ENCODE measurements at regions not wholly inside any gene's neighbourhood (a gene's known extent, or its start where the extent isn't known, plus 50 kb on each side); places are given as distances from the start of the nearest gene placed in this dataset.
A peak's percentile ranks its signal among the peaks of the same experiment; 100 is the strongest.
"Not testable (repeated sequence)": the region's sequence is repeated elsewhere in the genome, so short reads cannot be mapped to it uniquely, and the experiment has no call there.

- DNase-seq = no peak
These were observed 724.7 kb upstream of the AUTS2 start for GRCh38 chr7:68873616-68874015.

DNA sequence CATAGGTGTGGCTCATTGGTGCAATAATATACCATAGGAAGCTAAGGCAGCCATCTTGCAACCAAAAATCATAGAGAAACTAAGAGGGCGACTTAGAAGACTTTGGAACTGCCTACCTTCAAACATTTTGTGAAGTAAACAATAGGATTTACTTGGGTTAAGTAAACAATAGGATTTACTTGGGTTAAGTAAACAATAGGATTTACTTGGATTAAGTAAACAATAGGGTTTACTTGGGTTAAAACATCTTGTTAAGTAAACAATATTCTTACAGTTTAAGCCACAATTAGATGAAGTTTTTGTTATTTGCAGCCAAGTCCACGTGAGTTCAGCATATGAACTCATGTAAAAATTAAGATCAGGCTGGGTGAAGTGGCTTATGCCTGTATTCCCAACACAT lies 722.4 kb upstream of the AUTS2 start:
- DNase-seq = no peak

GRCh38 chr7:68887116-68887515 lies 711.2 kb upstream of the AUTS2 start:
- not testable (repeated sequence) for DNase-seq

DNA sequence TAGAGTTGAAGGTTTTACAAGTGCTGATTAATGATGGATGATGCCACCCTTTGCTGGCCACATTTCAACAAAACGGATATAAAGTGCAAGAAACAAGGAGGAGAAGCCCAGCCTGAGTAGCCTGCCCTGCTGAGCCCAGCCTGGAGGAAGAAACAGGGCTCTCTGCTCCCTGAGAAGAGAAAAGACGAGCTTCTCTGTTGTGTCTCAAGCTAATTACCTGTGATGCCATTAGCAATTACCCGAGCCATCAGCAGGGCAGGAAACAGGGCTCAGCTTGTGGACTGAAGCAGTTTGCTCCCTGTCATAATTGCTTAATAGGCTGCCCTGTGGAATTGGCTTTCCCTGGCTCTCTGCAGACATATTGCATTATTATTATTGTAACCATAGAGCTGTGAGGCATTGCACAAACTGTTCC lies 709.3 kb upstream of the AUTS2 start:
- DNase-seq = no peak

DNA sequence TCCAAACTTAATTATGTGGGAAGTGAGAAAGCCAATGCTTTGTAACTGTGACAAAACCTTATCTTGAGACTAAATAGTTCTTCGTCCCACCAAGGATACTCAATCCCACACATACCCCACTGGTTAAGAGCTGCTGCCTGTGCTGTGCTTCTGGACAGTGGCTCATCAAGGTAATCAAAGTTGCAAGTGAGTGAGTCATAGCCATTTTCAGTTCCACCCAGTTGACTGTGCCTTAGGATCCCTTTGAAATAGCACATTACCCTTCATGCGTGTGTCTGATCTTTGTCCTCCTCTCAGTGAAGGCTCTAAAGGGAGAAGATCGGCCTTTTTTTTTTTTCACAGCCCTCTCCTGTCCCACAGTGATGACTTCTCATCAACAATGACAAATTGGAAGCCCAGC lies 706.0 kb upstream of the AUTS2 start:
- no peak for DNase-seq

- DNase-seq = no peak
These were observed 704.9 kb upstream of the AUTS2 start for GRCh38 chr7:68893411-68893810.

DNA sequence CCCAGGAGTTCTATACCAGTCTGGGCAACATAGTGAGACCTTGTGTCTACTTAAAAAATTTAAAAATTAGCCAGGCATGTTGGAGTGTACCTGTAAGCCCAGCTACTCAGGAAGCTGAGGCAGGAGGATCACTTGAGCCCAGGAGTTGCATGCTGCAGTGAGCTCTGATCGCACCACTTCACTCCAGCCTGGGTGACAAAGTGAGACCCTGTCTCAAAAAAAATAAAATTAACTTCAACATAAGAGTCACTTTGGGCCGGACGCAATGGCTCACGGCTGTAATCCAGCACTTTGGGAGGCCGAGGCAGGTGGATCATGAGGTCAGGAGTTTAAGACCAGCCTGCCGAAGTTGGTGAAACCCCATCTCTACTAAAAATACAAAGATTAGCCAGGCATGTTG lies 699.1 kb upstream of the AUTS2 start:
- not testable (repeated sequence) for DNase-seq

GRCh38 chr7:68900096-68900495 lies 698.2 kb upstream of the AUTS2 start:
- no peak for DNase-seq

DNA sequence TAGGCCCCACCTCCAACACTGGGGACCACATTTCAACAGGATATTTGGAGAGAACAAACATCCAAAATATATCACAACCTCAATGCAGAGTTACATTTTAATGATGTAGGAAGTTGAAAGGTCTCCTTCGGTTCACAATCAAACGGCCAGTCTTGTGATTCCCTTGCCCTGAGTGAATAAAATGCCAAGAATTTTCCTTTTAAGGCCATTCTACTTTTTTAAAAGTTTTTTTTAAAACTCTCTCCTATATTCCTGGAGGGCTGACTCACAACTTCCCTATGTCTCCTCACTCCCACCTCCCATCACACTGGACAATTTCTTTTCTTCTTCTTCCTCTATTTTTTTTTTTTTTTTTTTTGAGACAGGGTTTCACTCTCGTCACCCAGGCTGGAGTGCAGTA lies 693.6 kb upstream of the AUTS2 start:
- no peak for DNase-seq

DNA sequence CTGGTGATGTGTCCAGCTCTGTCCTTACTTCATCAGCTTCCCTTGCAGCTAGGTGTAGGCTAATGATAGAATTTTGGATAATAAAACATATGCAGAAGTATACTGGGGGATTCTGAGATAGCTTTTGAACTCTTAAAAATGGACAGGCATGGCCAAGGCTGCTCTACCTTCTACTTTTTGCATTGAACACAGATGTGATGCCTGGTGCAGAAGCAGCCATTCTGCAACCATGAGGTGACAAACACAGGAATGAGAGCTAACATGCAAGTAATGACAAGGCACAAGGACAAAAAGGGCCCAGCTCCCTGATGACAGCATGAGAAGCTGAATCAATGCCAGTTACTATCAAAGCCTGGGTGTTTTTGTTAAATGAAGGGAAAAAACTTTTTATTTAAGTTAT lies 686.5 kb upstream of the AUTS2 start:
- DNase-seq = no peak

- DNase-seq = peak; percentile 0 to 49
These were observed 684.3 kb upstream of the AUTS2 start for GRCh38 chr7:68914006-68914405.

DNA sequence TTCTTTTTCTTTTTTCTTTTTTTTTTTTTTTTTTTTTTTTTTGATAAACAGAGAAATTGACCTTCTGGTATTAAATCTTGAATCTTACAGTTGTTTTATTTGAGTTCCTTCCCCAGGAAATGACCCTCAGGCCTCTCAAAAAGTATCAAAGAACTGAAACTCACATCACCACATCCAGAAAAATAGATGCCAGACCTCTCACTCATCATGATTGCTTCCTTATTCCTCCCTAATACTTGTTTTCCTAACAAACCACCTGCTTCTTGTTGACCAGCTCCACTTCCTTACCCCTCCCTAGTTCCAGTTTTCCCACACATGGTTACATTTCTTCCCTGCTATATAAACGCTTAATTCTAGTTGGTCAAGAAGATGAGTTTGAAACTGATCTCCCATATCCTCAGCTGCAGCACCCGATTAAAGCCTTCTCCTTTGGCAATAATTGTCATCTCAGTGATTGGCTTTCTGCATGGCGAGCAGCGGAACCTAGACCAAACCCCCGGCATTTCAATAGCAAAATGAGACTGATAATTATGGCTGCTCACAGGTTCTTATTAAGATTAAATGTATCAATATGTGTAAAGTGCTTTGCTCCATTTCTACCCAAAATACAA lies 681.1 kb upstream of the AUTS2 start:
- DNase-seq = no peak

DNA sequence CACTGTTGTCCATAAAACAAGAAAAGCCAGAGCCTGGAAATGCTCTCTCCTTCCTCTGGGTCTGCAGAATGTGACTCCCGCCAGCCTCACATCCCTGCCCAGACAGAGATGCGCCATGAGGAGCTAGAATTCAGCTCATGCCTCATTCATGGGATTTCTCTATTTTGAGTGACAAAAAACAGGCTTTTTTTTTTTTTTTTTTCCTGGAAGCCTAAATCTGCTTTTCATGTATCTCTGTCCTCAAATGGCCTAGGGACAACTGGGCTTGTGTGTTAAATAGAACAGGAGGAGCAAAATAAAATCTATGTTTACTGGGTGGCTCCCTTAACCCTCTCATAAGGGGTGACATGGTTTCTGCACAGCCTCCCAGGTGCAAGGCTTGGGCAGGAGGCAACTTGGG lies 679.7 kb upstream of the AUTS2 start:
- DNase-seq = no peak

DNA sequence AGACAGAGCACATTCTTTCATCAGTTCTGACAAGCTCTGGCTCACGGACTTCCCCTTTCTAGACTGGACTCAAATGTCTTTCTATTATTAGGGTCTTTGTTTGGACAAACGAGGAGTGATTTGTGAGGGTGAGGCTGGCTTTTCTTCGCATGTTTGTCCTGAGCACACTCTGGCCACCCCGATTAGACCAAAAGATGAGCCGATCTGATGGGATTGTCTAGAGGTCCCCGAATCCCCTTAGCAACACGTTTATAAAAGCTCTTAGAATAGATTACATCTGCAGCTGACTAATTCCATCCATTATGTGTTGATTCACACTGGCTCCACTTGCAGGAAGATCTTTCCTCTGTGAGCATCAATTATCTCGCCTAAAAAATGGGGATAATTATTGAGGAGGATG lies 675.4 kb upstream of the AUTS2 start:
- DNase-seq = no peak

DNA sequence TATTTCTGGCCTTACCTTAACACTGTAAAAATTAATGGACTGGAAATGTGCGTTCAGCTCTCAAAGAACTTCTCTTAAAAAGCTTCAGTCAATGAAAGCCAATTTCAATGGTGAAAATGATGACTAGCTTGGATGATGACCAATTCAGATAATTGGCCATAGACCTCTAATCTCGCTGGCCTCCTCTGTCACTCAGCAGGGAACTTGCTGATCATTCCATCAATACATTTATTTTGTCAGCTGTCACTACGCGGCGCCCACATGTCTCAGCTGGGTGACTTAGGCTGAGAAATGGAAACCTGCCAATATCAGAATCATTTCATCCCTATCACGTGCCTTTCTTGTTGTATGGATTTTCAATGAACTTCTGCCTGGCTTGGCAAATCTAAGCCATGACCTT lies 673.0 kb upstream of the AUTS2 start:
- DNase-seq = no peak

GRCh38 chr7:68929781-68930261 lies 668.5 kb upstream of the AUTS2 start:
- no peak for DNase-seq

- DNase-seq = no peak
These were observed 661.7 kb upstream of the AUTS2 start for GRCh38 chr7:68936471-68937035.

DNA sequence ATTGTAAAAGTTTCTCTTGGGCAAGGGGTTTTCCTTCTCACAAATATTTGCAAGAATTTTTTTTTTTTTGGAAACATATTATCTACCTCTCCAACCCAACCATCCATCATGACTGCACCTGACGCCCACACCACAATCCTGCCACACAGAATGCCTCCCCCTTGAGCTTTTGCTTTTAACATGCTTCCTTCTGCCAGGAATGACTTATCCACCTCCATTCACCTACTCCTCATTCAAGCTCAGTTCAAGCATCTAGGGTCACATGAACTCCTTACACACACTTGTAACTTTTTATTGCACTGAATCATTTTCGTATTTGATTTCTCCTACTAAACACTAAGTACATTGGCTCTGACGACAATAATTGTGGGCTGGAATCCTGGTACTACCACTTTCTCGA lies 660.1 kb upstream of the AUTS2 start:
- no peak for DNase-seq

DNA sequence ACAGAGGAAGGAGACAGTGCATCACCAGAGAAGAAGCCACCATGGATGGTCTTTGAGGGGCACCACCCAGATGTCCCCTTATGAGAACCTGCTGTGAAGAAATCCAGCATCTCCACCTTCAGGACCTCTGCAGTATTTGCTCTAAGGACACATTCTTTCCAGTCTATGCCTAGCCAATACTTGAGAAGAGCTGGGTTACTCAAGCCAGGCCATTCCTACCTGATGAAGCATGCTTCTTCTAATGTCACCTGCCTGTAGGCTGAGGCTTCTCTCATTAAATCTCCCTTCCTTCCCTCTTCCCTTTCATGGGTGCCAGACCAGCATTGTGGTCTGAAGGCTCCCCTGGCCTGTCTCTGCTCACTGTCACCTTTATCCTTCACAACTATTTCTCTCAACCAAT lies 654.5 kb upstream of the AUTS2 start:
- DNase-seq = no peak

- no peak for DNase-seq
These were observed 642.6 kb upstream of the AUTS2 start for GRCh38 chr7:68955656-68956055.

- DNase-seq = peak; percentile 77 to 92
These were observed 639.7 kb upstream of the AUTS2 start for GRCh38 chr7:68958571-68958970.

- DNase-seq = peak in 1 of 2 experiments; percentile 40
These were observed 634.7 kb upstream of the AUTS2 start for GRCh38 chr7:68963552-68963951.

DNA sequence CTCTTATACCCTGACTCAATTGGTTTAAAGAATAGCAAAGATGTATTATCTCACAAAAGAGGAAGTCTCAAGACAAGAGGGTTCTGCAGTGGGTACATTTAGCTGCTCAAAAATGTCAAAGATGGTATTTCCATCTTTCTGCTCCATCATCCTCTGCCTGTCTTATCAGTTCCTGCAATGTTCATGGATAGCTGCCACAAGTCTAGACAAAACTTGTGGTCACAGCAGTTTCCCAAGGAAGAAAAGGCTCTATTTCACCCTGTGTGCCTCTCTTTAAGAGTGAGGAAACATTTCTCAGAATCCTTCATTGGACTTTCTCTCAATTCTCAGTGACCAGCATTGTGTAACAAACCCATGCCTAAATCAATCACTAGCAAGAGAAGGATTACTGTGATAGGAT lies 634.2 kb upstream of the AUTS2 start:
- no peak for DNase-seq

DNA sequence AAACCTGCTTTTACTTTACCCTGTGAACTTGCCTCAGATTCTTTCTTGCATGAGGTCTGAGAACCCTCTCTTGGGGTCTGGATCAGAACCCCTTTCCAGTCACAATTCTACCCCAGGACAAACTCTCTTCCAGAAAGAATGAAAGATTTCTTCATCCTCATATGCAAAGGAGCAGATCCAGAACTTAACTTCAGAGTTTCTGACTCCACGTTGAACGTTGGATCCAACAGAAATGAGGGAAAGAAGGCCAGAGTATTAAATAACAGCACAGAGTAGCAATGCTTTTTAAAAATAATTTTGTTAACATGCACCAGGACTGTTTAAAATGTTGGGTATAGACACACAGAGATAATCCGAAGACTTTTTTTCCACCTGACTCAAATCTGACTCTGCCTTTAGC lies 632.9 kb upstream of the AUTS2 start:
- DNase-seq = no peak

- no peak for DNase-seq
These were observed 630.7 kb upstream of the AUTS2 start for GRCh38 chr7:68967598-68967997.

Measured in NCI-H524 (cell line).